Prostate gland (tissue), 2 donors: ENCODE measurements at regions not wholly inside any gene's neighbourhood (a gene's known extent, or its start where the extent isn't known, plus 50 kb on each side); places are given as distances from the start of the nearest gene placed in this dataset.

ENCODE experiments used
- DNase-seq: peaks from one replicate; pipeline ENCODE4 v3.0.0-alpha.2; 2019; ENCODE audit warnings: low spot score
- H3K27ac ChIP-seq, 2 donors: fragments of 200-600 bp; sonication (generic); 2 replicates each; pipeline ENCODE4 v1.5.1; 2017 to 2019
- H3K27me3 ChIP-seq: fragments of 200-600 bp; sonication (generic); replicated peaks from 2 replicates; pipeline ENCODE4 v1.5.1; 2019; ENCODE audit not compliant: insufficient read depth
- H3K36me3 ChIP-seq, 2 donors: fragments of 200-600 bp; sonication (generic); 1 replicate in 1 of 2; 2 replicates in 1 of 2; pipeline versions ENCODE4 v1.5.1 to v1.8.1; 2017 to 2019
- H3K4me1 ChIP-seq: fragments of 200-600 bp; sonication (generic); replicated peaks from 2 replicates; pipeline ENCODE4 v1.5.1; 2019
- H3K4me3 ChIP-seq, 2 donors: fragments of 200-600 bp; sonication (generic); 2 replicates each; pipeline ENCODE4 v1.5.1; 2017 to 2019
- H3K9me3 ChIP-seq: fragments of 200-600 bp; sonication (generic); 2 replicates; pipeline ENCODE4 v1.5.1; 2017
- POLR2A ChIP-seq: fragments of 450-650 bp; IDR thresholded peaks from one replicate; pipeline ENCODE4 v1.6.1; 2016; ENCODE audit warnings: antibody characterized with exemption, mild to moderate bottlenecking
- POLR2AphosphoS5 ChIP-seq: sonication (generic); formaldehyde crosslinking; IDR thresholded peaks from one replicate; pipeline ENCODE4 v1.6.1; 2017; ENCODE audit warnings: antibody characterized with exemption
- WGBS: methylation state at CpG from one replicate; pipeline ENCODE4 v1.1.5; 2018; 5-methylcytosine and 5-hydroxymethylcytosine counted together
- intact Hi-C: fragments of 100-400 bp; cut with DNase I; formaldehyde crosslinking; loops from one replicate; pipeline ENCODE4 v1.14.2; 2022
- TF ChIP-seq, protein P1 (sequence below), 4 experiments: fragments of 200-600 bp in 2 of 4; fragments of 450-650 bp in 2 of 4; sonication (generic) in 2 of 4; IDR thresholded peaks; 1 replicate in 3 of 4; 2 replicates in 1 of 4; pipeline ENCODE4 v1.5.1; 2016 to 2019; ENCODE audit warnings: antibody characterized with exemption in 4 of 4, mild to moderate bottlenecking in 2 of 4, moderate library complexity in 2 of 4

DNA sequence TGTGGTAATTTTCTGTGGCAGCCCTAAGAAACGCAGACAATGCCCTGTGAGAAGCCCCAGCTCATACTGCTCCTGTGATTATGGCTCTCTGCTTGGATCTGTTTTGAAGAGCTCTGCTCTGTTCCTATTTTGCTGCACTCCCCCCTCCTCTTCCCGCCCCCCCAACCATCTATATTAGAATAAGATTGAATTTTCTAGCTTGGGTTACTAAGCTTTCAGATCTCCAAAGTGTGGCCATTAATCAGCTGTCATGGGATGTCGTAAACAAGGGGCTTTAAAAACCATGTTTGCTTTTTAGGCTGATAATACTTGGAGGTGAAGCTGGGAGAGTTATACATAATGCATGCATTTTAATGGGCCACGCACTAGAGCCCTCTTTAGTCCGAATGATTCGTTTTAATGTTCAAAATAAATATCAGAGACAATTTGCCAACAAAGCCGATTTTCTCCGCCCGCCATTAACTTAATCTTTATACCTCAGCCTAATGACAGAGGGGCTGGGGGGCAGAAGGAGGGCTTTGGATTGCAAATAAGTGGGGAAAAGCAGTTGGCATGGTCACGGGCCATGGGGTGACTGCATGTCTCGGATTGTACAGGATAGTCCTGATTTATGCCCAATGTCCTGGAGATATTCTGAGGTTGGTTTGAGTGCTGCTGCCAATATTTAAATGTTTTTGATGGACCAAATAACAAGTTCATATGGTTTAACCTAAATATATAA, 165.5 kb downstream of the RPS24 start:
- no peaks in the 10 kb centered on the region for H3K36me3 ChIP-seq
- no peak overlapping the region for H3K4me3 ChIP-seq
- H3K4me1 ChIP-seq = no peaks in the 10 kb centered on the region
- TF ChIP-seq POLR2A (no peak), POLR2AphosphoS5 (no peak)
- TF ChIP-seq, protein P1, sequence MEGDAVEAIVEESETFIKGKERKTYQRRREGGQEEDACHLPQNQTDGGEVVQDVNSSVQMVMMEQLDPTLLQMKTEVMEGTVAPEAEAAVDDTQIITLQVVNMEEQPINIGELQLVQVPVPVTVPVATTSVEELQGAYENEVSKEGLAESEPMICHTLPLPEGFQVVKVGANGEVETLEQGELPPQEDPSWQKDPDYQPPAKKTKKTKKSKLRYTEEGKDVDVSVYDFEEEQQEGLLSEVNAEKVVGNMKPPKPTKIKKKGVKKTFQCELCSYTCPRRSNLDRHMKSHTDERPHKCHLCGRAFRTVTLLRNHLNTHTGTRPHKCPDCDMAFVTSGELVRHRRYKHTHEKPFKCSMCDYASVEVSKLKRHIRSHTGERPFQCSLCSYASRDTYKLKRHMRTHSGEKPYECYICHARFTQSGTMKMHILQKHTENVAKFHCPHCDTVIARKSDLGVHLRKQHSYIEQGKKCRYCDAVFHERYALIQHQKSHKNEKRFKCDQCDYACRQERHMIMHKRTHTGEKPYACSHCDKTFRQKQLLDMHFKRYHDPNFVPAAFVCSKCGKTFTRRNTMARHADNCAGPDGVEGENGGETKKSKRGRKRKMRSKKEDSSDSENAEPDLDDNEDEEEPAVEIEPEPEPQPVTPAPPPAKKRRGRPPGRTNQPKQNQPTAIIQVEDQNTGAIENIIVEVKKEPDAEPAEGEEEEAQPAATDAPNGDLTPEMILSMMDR (IDR thresholded peaks at IDR 0.05) = no peak
- no peaks in the 10 kb centered on the region for H3K9me3 ChIP-seq
- no peak overlapping the region for H3K27ac ChIP-seq
- intact Hi-C loops = no loop called here
- 51% methylated on average over 11 of the region's 11 CpGs for WGBS
- DNase-seq = no peak
- no peaks in the 10 kb centered on the region for H3K27me3 ChIP-seq

DNA sequence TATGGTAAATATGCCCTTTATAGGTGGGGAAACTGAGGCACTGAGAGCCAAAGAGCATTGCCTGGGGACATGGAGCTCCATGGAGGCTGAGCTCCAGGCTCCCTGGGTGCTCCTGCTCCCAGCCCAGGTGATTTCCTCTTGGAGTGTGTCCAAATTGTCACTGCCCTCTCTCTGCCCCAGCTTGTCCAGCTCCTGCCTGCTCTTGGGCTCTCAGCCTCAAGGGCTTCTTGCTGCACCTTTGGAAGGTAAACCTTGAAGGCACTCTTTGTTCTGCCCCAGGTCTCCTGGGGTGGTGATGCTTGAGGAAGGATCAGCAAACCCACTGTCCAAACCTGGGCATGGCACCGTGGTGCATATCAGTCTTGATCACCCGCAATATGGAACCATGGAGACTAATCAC, 166.1 kb downstream of the RPS24 start:
- no peak for DNase-seq
- 66% methylated on average over 2 of the region's 2 CpGs for WGBS
- Histone ChIP-seq H3K9me3 (no peaks in the 10 kb centered on the region), H3K4me3 (no peak overlapping the region), H3K27me3 (no peaks in the 10 kb centered on the region), H3K27ac (no peak overlapping the region), H3K4me1 (no peaks in the 10 kb centered on the region), H3K36me3 (no peaks in the 10 kb centered on the region)
- TF ChIP-seq POLR2A (no peak), POLR2AphosphoS5 (no peak)
- TF ChIP-seq, protein P1 (IDR thresholded peaks at IDR 0.05) = no peak
- intact Hi-C loops = no loop called here

DNA sequence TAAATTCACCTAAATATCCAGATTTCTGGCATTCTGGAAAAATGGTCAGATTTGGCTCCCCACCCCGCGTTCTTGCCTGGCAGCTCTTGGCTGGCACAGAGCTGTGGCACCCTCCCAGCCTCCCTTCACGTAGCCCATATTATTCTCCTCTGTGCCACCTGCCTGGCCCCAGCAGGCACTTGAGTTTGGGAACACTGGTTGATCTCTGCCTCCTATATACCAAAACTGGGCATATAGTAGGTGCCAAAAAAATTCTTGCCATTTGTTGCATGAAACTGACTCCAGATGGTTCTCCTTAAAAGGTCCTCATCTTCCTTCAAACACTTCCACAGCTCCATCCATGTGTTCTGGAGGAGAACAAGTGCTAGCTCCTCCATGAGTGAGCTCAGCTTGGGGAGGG, 167.0 kb downstream of the RPS24 start:
- Histone ChIP-seq H3K4me3 (no peak overlapping the region), H3K27ac (no peak overlapping the region), H3K36me3 (no peaks in the 10 kb centered on the region), H3K4me1 (no peaks in the 10 kb centered on the region), H3K9me3 (no peaks in the 10 kb centered on the region), H3K27me3 (no peaks in the 10 kb centered on the region)
- TF ChIP-seq POLR2AphosphoS5 (no peak), POLR2A (no peak)
- TF ChIP-seq, protein P1 (IDR thresholded peaks at IDR 0.05) = no peak
- WGBS = 92% methylated on average over 3 of the region's 3 CpGs
- intact Hi-C loops = no loop called here
- DNase-seq = no peak

DNA sequence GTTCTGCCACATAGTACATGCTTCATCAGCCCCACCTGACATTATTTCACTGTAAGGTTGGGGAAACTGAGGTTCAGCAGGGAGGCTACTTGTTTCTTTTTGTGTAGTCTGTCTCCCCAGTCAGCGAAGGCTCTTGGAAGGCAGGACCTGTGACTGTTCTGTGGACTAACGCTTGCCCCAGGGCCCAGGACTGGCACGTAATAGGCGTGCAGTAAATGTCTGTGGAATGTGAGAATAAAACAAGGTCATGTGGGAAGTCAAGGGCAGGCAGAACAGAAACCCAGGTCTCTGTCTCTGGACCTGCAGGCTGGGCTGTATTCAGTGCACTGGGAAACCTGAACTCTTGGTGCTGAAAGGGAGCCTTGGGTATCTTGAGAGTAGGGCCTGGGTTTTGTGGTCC, 168.7 kb downstream of the RPS24 start:
- WGBS = 89% methylated on average over 4 of the region's 4 CpGs
- Histone ChIP-seq H3K27me3 (no peaks in the 10 kb centered on the region), H3K4me1 (no peaks in the 10 kb centered on the region), H3K4me3 (no peak overlapping the region), H3K36me3 (no peaks in the 10 kb centered on the region), H3K27ac (no peak overlapping the region), H3K9me3 (no peaks in the 10 kb centered on the region)
- TF ChIP-seq, protein P1 (IDR thresholded peaks at IDR 0.05) = no peak
- TF ChIP-seq POLR2A (no peak), POLR2AphosphoS5 (no peak)
- DNase-seq = no peak
- intact Hi-C loops = no loop called here
